ENCODE measurements at regions not wholly inside any gene's neighbourhood (a gene's known extent, or its start where the extent isn't known, plus 50 kb on each side); places are given as distances from the start of the nearest gene placed in this dataset.

- Mint-ChIP-seq H3K27me3 (ENCODE audit: insufficient read depth) (no peaks in the 10 kb centered on the region), H3K4me3 (no peak overlapping the region), H3K9me3 (no peaks in the 10 kb centered on the region), H3K4me1 (ENCODE audit: low read depth) (no peaks in the 10 kb centered on the region), H3K27ac (no peak overlapping the region), H3K36me3 (ENCODE audit: low read depth) (no peaks in the 10 kb centered on the region)
- no peak for DNase-seq
- TF ChIP-seq, protein P1, sequence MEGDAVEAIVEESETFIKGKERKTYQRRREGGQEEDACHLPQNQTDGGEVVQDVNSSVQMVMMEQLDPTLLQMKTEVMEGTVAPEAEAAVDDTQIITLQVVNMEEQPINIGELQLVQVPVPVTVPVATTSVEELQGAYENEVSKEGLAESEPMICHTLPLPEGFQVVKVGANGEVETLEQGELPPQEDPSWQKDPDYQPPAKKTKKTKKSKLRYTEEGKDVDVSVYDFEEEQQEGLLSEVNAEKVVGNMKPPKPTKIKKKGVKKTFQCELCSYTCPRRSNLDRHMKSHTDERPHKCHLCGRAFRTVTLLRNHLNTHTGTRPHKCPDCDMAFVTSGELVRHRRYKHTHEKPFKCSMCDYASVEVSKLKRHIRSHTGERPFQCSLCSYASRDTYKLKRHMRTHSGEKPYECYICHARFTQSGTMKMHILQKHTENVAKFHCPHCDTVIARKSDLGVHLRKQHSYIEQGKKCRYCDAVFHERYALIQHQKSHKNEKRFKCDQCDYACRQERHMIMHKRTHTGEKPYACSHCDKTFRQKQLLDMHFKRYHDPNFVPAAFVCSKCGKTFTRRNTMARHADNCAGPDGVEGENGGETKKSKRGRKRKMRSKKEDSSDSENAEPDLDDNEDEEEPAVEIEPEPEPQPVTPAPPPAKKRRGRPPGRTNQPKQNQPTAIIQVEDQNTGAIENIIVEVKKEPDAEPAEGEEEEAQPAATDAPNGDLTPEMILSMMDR (IDR thresholded peaks at IDR 0.05): no peak
Observed at GRCh38 chr5:152205804-152206203, 199.3 kb downstream of the NMUR2 start.

- Mint-ChIP-seq H3K27me3 (ENCODE audit: insufficient read depth) (no peaks in the 10 kb centered on the region), H3K27ac (no peak overlapping the region), H3K4me3 (no peak overlapping the region), H3K9me3 (peaks cover 8% of the 10 kb centered on the region), H3K36me3 (ENCODE audit: low read depth) (no peaks in the 10 kb centered on the region), H3K4me1 (ENCODE audit: low read depth) (no peaks in the 10 kb centered on the region)
- no peak for DNase-seq
- TF ChIP-seq, protein P1 (IDR thresholded peaks at IDR 0.05): no peak
Observed at GRCh38 chr5:152202321-152202720, 202.8 kb downstream of the NMUR2 start.

- H3K9me3 Mint-ChIP-seq: peaks cover 33% of the 10 kb centered on the region
- no peaks in the 10 kb centered on the region; the same call in 1 of the 2 replicates for H3K27me3 Mint-ChIP-seq (ENCODE audit: insufficient read depth)
- TF ChIP-seq, protein P1 (IDR thresholded peaks at IDR 0.05): no peak
- H3K4me3 Mint-ChIP-seq: no peak overlapping the region
- no peaks in the 10 kb centered on the region for H3K36me3 Mint-ChIP-seq (ENCODE audit: low read depth)
- no peaks in the 10 kb centered on the region for H3K4me1 Mint-ChIP-seq (ENCODE audit: low read depth)
- no peak for DNase-seq
- H3K27ac Mint-ChIP-seq: no peak overlapping the region
Observed at GRCh38 chr5:152193391-152194107, 211.5 kb downstream of the NMUR2 start.

DNA sequence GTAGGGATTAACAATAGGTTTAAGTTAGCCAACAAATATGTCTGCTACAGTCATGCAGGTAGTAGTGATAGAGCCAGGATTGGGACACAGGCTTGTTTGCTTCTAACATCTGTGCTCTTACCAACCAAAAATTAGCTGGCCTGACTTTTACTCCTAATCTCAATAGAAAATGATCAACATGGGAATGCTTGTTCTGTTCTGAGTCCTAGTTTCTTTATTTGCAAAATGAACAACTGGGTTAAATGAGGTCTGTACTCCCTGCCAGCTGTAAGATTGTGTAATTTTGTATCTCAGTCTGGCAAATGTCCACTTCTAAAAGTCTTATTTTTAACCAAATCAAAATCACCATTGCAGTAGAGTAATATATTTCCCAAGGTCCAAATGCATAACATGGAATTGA lies 216.8 kb downstream of the NMUR2 start:
- no peak for DNase-seq
- Mint-ChIP-seq H3K4me3 (no peak overlapping the region), H3K27ac (no peak overlapping the region), H3K4me1 (ENCODE audit: low read depth) (no peaks in the 10 kb centered on the region), H3K27me3 (ENCODE audit: insufficient read depth) (no peaks in the 10 kb centered on the region), H3K9me3 (peaks cover 33% of the 10 kb centered on the region), H3K36me3 (ENCODE audit: low read depth) (no peaks in the 10 kb centered on the region)
- TF ChIP-seq, protein P1 (IDR thresholded peaks at IDR 0.05): no peak

DNA sequence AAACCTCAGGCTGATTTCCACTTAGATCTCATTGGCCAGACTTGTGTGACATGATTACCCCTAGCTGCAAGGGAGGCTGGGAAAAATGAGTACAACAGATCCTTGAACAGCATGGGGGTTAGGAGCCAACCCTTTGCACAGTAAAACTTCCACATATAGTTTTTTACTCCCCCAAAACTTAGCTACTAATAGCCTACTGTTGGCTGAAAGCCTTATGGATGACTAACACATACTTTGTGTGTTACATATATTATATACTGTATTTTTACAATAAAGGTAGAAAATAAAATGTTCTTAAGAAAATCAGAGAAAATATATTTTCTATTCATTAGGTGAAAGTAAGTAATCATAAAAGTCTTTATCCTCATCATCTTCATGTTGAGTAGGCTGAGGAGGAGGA lies 217.4 kb downstream of the NMUR2 start:
- no peak overlapping the region for H3K27ac Mint-ChIP-seq
- H3K27me3 Mint-ChIP-seq (ENCODE audit: insufficient read depth): no peaks in the 10 kb centered on the region
- TF ChIP-seq, protein P1 (IDR thresholded peaks at IDR 0.05): no peak
- no peak for DNase-seq
- H3K36me3 Mint-ChIP-seq (ENCODE audit: low read depth): no peaks in the 10 kb centered on the region
- H3K4me1 Mint-ChIP-seq (ENCODE audit: low read depth): no peaks in the 10 kb centered on the region
- no peak overlapping the region for H3K4me3 Mint-ChIP-seq
- H3K9me3 Mint-ChIP-seq: peaks cover 27% of the 10 kb centered on the region

All from HFFc6 (cell line).